ENCODE measurements at regions not wholly inside any gene's neighbourhood (a gene's known extent, or its start where the extent isn't known, plus 50 kb on each side); places are given as distances from the start of the nearest gene placed in this dataset.

GRCh38 chr13:36543671-36544070 is 111.4 kb downstream of the CCNA1 start:
- no peak for TF ChIP-seq CTCF (IDR thresholded peaks at IDR 0.05)
- H3K36me3 Mint-ChIP-seq (ENCODE audit: low read depth) = no peaks in the 10 kb centered on the region
- H3K27ac Mint-ChIP-seq = peak overlapping the region; percentile 42
- DNase-seq = no peak
- H3K4me3 Mint-ChIP-seq = no peak overlapping the region
- peaks cover 19% of the 10 kb centered on the region for H3K4me1 Mint-ChIP-seq
- H3K27me3 Mint-ChIP-seq (ENCODE audit: low read depth, poor library complexity) = peaks cover 11% of the 10 kb centered on the region
- H3K9me3 Mint-ChIP-seq = peaks cover 14% of the 10 kb centered on the region

GRCh38 chr13:36548129-36548528 is 115.8 kb downstream of the CCNA1 start:
- no peak for TF ChIP-seq CTCF (IDR thresholded peaks at IDR 0.05)
- no peaks in the 10 kb centered on the region for H3K9me3 Mint-ChIP-seq
- H3K36me3 Mint-ChIP-seq (ENCODE audit: low read depth) = no peaks in the 10 kb centered on the region
- no peak overlapping the region for H3K4me3 Mint-ChIP-seq
- H3K27me3 Mint-ChIP-seq (ENCODE audit: low read depth, poor library complexity) = peaks cover 15% of the 10 kb centered on the region
- H3K27ac Mint-ChIP-seq = no peak overlapping the region
- peaks cover 33% of the 10 kb centered on the region for H3K4me1 Mint-ChIP-seq
- no peak for DNase-seq

GRCh38 chr13:36549126-36549702 is 116.9 kb downstream of the CCNA1 start:
- H3K9me3 Mint-ChIP-seq = no peaks in the 10 kb centered on the region
- no peak overlapping the region for H3K27ac Mint-ChIP-seq
- no peak for DNase-seq
- no peak overlapping the region for H3K4me3 Mint-ChIP-seq
- no peaks in the 10 kb centered on the region for H3K36me3 Mint-ChIP-seq (ENCODE audit: low read depth)
- H3K4me1 Mint-ChIP-seq = peaks cover 23% of the 10 kb centered on the region
- peaks cover 15% of the 10 kb centered on the region for H3K27me3 Mint-ChIP-seq (ENCODE audit: low read depth, poor library complexity)
- no peak for TF ChIP-seq CTCF (IDR thresholded peaks at IDR 0.05)

- no peak for TF ChIP-seq CTCF (IDR thresholded peaks at IDR 0.05)
- peaks cover 20% of the 10 kb centered on the region for H3K4me1 Mint-ChIP-seq
- DNase-seq = peak; percentile 43
- peak overlapping the region; percentile 45 for H3K27ac Mint-ChIP-seq
- H3K9me3 Mint-ChIP-seq = no peaks in the 10 kb centered on the region
- H3K36me3 Mint-ChIP-seq (ENCODE audit: low read depth) = no peaks in the 10 kb centered on the region
- H3K27me3 Mint-ChIP-seq (ENCODE audit: low read depth, poor library complexity) = peaks cover 15% of the 10 kb centered on the region
- no peak overlapping the region for H3K4me3 Mint-ChIP-seq
These were observed 117.5 kb downstream of the CCNA1 start for GRCh38 chr13:36549755-36550154.

- Mint-ChIP-seq H3K27ac (peak overlapping the region; percentile 45), H3K9me3 (no peaks in the 10 kb centered on the region), H3K36me3 (ENCODE audit: low read depth) (no peaks in the 10 kb centered on the region), H3K4me3 (no peak overlapping the region), H3K27me3 (ENCODE audit: low read depth, poor library complexity) (peaks cover 12% of the 10 kb centered on the region), H3K4me1 (peaks cover 20% of the 10 kb centered on the region)
- TF ChIP-seq CTCF (IDR thresholded peaks at IDR 0.05) = no peak
- no peak for DNase-seq
These were observed 117.9 kb downstream of the CCNA1 start for GRCh38 chr13:36550177-36550576.

- H3K9me3 Mint-ChIP-seq = no peaks in the 10 kb centered on the region
- no peaks in the 10 kb centered on the region for H3K36me3 Mint-ChIP-seq (ENCODE audit: low read depth)
- no peak for TF ChIP-seq CTCF (IDR thresholded peaks at IDR 0.05)
- peaks cover 7% of the 10 kb centered on the region for H3K27me3 Mint-ChIP-seq (ENCODE audit: low read depth, poor library complexity)
- no peak for DNase-seq
- H3K4me3 Mint-ChIP-seq = no peak overlapping the region
- no peak overlapping the region for H3K27ac Mint-ChIP-seq
- H3K4me1 Mint-ChIP-seq = peaks cover 20% of the 10 kb centered on the region
These were observed 119.2 kb downstream of the CCNA1 start for GRCh38 chr13:36551445-36551844.

All from nephron progenitor cell (in vitro differentiated cells).